Progenitor cell of endocrine pancreas (in vitro differentiated cells): ENCODE measurements at regions not wholly inside any gene's neighbourhood (a gene's known extent, or its start where the extent isn't known, plus 50 kb on each side); places are given as distances from the start of the nearest gene placed in this dataset.

ENCODE experiments used
- DNase-seq: peaks from one replicate; pipeline ENCODE4 v3.0.0; 2021; ENCODE audit warnings: low spot score; ENCODE audit not compliant: unreplicated experiment
- H3K27ac Mint-ChIP-seq: 2 replicates; pipeline ENCODE4 v1.8.0; 2021; ENCODE audit warnings: mild to moderate bottlenecking, moderate library complexity, mixed read lengths
- H3K27me3 Mint-ChIP-seq: 2 replicates; pipeline ENCODE4 v1.8.0; 2021; ENCODE audit warnings: mixed read lengths
- H3K36me3 Mint-ChIP-seq: 2 replicates; pipeline ENCODE4 v1.8.0; 2022; ENCODE audit warnings: mixed read lengths; ENCODE audit not compliant: insufficient read depth
- H3K4me1 Mint-ChIP-seq: 2 replicates; pipeline ENCODE4 v1.8.0; 2021; ENCODE audit warnings: low read depth, mixed read lengths
- H3K4me3 Mint-ChIP-seq: 2 replicates; pipeline ENCODE4 v1.8.0; 2021; ENCODE audit warnings: low read depth, mild to moderate bottlenecking, moderate library complexity, mixed read lengths
- H3K9me3 Mint-ChIP-seq: 2 replicates; pipeline ENCODE4 v1.8.0; 2021; ENCODE audit warnings: low read depth, mixed read lengths
- CTCF ChIP-seq: fragments of 200-600 bp; sonication (generic); IDR thresholded peaks from one replicate; pipeline ENCODE4 v1.5.0; 2021; ENCODE audit warnings: antibody characterized with exemption, mild to moderate bottlenecking; ENCODE audit not compliant: unreplicated experiment

GRCh38 chr9:129367287-129367686 lies 189.2 kb upstream of the IER5L start:
- no peak for TF ChIP-seq CTCF
- Mint-ChIP-seq H3K9me3 (peaks cover 8% of the 10 kb centered on the region), H3K27ac (no peak overlapping the region), H3K4me1 (peaks cover 2% of the 10 kb centered on the region), H3K27me3 (no peaks in the 10 kb centered on the region), H3K36me3 (no peaks in the 10 kb centered on the region), H3K4me3 (no peak overlapping the region)
- no peak for DNase-seq

GRCh38 chr9:129365196-129365595 lies 187.1 kb upstream of the IER5L start:
- no peak for TF ChIP-seq CTCF
- peaks cover 3% of the 10 kb centered on the region for H3K9me3 Mint-ChIP-seq
- H3K27ac Mint-ChIP-seq, result no peak overlapping the region
- DNase-seq, result no peak
- H3K36me3 Mint-ChIP-seq, result no peaks in the 10 kb centered on the region
- no peaks in the 10 kb centered on the region for H3K27me3 Mint-ChIP-seq
- H3K4me3 Mint-ChIP-seq, result no peak overlapping the region
- peaks cover 7% of the 10 kb centered on the region for H3K4me1 Mint-ChIP-seq

GRCh38 chr9:129363216-129363873 lies 185.3 kb upstream of the IER5L start:
- H3K36me3 Mint-ChIP-seq, result no peaks in the 10 kb centered on the region
- peaks cover 7% of the 10 kb centered on the region for H3K4me1 Mint-ChIP-seq
- no peak for TF ChIP-seq CTCF
- no peak for DNase-seq
- no peaks in the 10 kb centered on the region for H3K27me3 Mint-ChIP-seq
- peak overlapping the region; percentile 59 for H3K27ac Mint-ChIP-seq
- no peaks in the 10 kb centered on the region for H3K9me3 Mint-ChIP-seq
- no peak overlapping the region for H3K4me3 Mint-ChIP-seq

GRCh38 chr9:129362287-129363000 lies 184.4 kb upstream of the IER5L start:
- no peaks in the 10 kb centered on the region for H3K27me3 Mint-ChIP-seq
- TF ChIP-seq CTCF, result no peak
- no peaks in the 10 kb centered on the region for H3K9me3 Mint-ChIP-seq
- H3K4me1 Mint-ChIP-seq, result peaks cover 7% of the 10 kb centered on the region
- no peak for DNase-seq
- no peaks in the 10 kb centered on the region for H3K36me3 Mint-ChIP-seq
- peak overlapping the region; percentile 84 for H3K27ac Mint-ChIP-seq
- no peak overlapping the region for H3K4me3 Mint-ChIP-seq

- peaks cover 7% of the 10 kb centered on the region for H3K4me1 Mint-ChIP-seq
- no peak for DNase-seq
- TF ChIP-seq CTCF, result no peak
- H3K9me3 Mint-ChIP-seq, result no peaks in the 10 kb centered on the region
- peak overlapping the region; percentile 33 for H3K27ac Mint-ChIP-seq
- H3K4me3 Mint-ChIP-seq, result no peak overlapping the region
- no peaks in the 10 kb centered on the region for H3K36me3 Mint-ChIP-seq
- H3K27me3 Mint-ChIP-seq, result no peaks in the 10 kb centered on the region
These were observed 183.1 kb upstream of the IER5L start for GRCh38 chr9:129361196-129361595.
